Subcutaneous abdominal adipose tissue (tissue), 5 donors: ENCODE measurements at regions not wholly inside any gene's neighbourhood (a gene's known extent, or its start where the extent isn't known, plus 50 kb on each side); places are given as distances from the start of the nearest gene placed in this dataset.

Experiments used
- H3K27ac ChIP-seq: one replicate; pipeline ENCODE4 v1.7.0; 2013; ENCODE audit warnings: low read depth, mild to moderate bottlenecking, inconsistent platforms, low read length, moderate library complexity
- H3K27me3 ChIP-seq, 5 donors: one replicate each; pipeline ENCODE4 v1.7.0; 2013; ENCODE audit warnings: low read length in 5 of 5, inconsistent platforms in 1 of 5; ENCODE audit not compliant: control insufficient read depth in 5 of 5, insufficient read depth in 4 of 5
- H3K36me3 ChIP-seq, 5 donors: one replicate each; pipeline ENCODE4 v1.7.0; 2013; ENCODE audit warnings: low read length in 5 of 5; ENCODE audit not compliant: control insufficient read depth in 5 of 5, insufficient read depth in 5 of 5
- H3K4me1 ChIP-seq, 5 donors: one replicate each; pipeline ENCODE4 v1.7.0; 2013; ENCODE audit warnings: low read length in 5 of 5, mild to moderate bottlenecking in 3 of 5, moderate library complexity in 1 of 5; ENCODE audit not compliant: control insufficient read depth in 5 of 5, insufficient read depth in 5 of 5
- H3K4me3 ChIP-seq, 5 donors: one replicate each; pipeline ENCODE4 v1.7.0; 2013; ENCODE audit warnings: low read length in 5 of 5, low read depth in 1 of 5
- H3K9ac ChIP-seq, 5 donors: one replicate each; pipeline ENCODE4 v1.7.0; 2013; ENCODE audit warnings: low read length in 5 of 5, mild to moderate bottlenecking in 4 of 5, moderate library complexity in 3 of 5
- H3K9me3 ChIP-seq, 5 donors: one replicate each; pipeline ENCODE4 v1.7.0; 2013; ENCODE audit warnings: low read length in 5 of 5; ENCODE audit not compliant: control insufficient read depth in 5 of 5
- donor health status: healthy.
- donor health status: healthy.
- donor health status: healthy.
- donor health status: healthy.
- donor health status: healthy.

GRCh38 chr13:34428911-34429310 is 513.2 kb upstream of the NBEA start:
- no peak overlapping the region for H3K9ac ChIP-seq
- no peak overlapping the region for H3K27ac ChIP-seq
- no peaks in the 10 kb centered on the region for H3K27me3 ChIP-seq
- H3K4me3 ChIP-seq = no peak overlapping the region
- no peaks in the 10 kb centered on the region for H3K4me1 ChIP-seq
- no peaks in the 10 kb centered on the region for H3K36me3 ChIP-seq
- H3K9me3 ChIP-seq = no peaks in the 10 kb centered on the region

DNA sequence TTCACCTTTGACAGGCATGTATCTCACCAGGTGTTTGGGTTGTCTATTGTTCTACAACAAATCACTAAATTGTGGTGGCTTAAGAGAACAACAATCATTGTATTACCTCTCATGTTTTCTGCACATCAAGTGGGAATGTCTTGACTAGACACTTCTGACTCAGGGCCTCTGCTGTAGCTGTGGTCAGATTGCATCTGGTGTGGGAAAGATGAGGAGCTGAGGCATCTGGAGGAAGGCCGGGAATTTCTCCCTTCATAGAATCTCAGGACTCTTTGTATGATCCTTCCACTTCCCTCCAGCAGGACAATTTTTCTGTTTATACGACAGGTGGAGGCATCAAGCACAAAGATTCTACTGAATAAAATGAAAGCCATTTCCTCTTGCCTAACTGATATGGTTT is 511.8 kb upstream of the NBEA start:
- Histone ChIP-seq H3K27me3 (no peaks in the 10 kb centered on the region), H3K9me3 (no peaks in the 10 kb centered on the region), H3K4me1 (no peaks in the 10 kb centered on the region), H3K36me3 (no peaks in the 10 kb centered on the region), H3K27ac (no peak overlapping the region), H3K9ac (no peak overlapping the region), H3K4me3 (no peak overlapping the region)

GRCh38 chr13:34431827-34432581 is 510.1 kb upstream of the NBEA start:
- Histone ChIP-seq H3K27ac (no peak overlapping the region), H3K9me3 (no peaks in the 10 kb centered on the region), H3K4me1 (no peaks in the 10 kb centered on the region), H3K36me3 (no peaks in the 10 kb centered on the region), H3K27me3 (no peaks in the 10 kb centered on the region), H3K9ac (no peak overlapping the region), H3K4me3 (no peak overlapping the region)

GRCh38 chr13:34435338-34435737 is 506.7 kb upstream of the NBEA start:
- H3K27ac ChIP-seq = no peak overlapping the region
- no peak overlapping the region for H3K4me3 ChIP-seq
- no peaks in the 10 kb centered on the region for H3K4me1 ChIP-seq
- H3K36me3 ChIP-seq = no peaks in the 10 kb centered on the region
- no peaks in the 10 kb centered on the region for H3K27me3 ChIP-seq
- H3K9me3 ChIP-seq = no peaks in the 10 kb centered on the region
- H3K9ac ChIP-seq = no peak overlapping the region

GRCh38 chr13:34437873-34438272 is 504.2 kb upstream of the NBEA start:
- H3K4me1 ChIP-seq = no peaks in the 10 kb centered on the region
- H3K9ac ChIP-seq = no peak overlapping the region
- no peaks in the 10 kb centered on the region for H3K9me3 ChIP-seq
- no peak overlapping the region for H3K27ac ChIP-seq
- H3K4me3 ChIP-seq = no peak overlapping the region
- H3K36me3 ChIP-seq = no peaks in the 10 kb centered on the region
- H3K27me3 ChIP-seq = no peaks in the 10 kb centered on the region

GRCh38 chr13:34452831-34453230 is 489.2 kb upstream of the NBEA start:
- Histone ChIP-seq H3K27me3 (no peaks in the 10 kb centered on the region), H3K9ac (no peak overlapping the region), H3K27ac (no peak overlapping the region), H3K4me1 (no peaks in the 10 kb centered on the region), H3K9me3 (no peaks in the 10 kb centered on the region), H3K4me3 (no peak overlapping the region), H3K36me3 (no peaks in the 10 kb centered on the region)

GRCh38 chr13:34458756-34459715 is 483.0 kb upstream of the NBEA start:
- Histone ChIP-seq H3K27ac (no peak overlapping the region), H3K4me3 (no peak overlapping the region)

GRCh38 chr13:34459856-34460255 is 482.2 kb upstream of the NBEA start:
- Histone ChIP-seq H3K9ac (no peak overlapping the region), H3K27ac (no peak overlapping the region), H3K27me3 (no peaks in the 10 kb centered on the region), H3K36me3 (no peaks in the 10 kb centered on the region), H3K4me3 (no peak overlapping the region), H3K9me3 (peaks cover 0 to 3% (median 0%) of the 10 kb centered on the region in 5 donors), H3K4me1 (no peaks in the 10 kb centered on the region)

More at GRCh38 chr13:34458756-34459715, 483.0 kb upstream of the NBEA start:
- Histone ChIP-seq H3K27me3 (no peaks in the 10 kb centered on the region), H3K9me3 (peaks cover 0 to 3% (median 0%) of the 10 kb centered on the region in 5 donors), H3K9ac (no peak overlapping the region), H3K36me3 (no peaks in the 10 kb centered on the region), H3K4me1 (no peaks in the 10 kb centered on the region)

GRCh38 chr13:34462843-34463242 is 479.2 kb upstream of the NBEA start:
- H3K27ac ChIP-seq = no peak overlapping the region
- no peak overlapping the region for H3K9ac ChIP-seq
- H3K4me1 ChIP-seq = no peaks in the 10 kb centered on the region

DNA sequence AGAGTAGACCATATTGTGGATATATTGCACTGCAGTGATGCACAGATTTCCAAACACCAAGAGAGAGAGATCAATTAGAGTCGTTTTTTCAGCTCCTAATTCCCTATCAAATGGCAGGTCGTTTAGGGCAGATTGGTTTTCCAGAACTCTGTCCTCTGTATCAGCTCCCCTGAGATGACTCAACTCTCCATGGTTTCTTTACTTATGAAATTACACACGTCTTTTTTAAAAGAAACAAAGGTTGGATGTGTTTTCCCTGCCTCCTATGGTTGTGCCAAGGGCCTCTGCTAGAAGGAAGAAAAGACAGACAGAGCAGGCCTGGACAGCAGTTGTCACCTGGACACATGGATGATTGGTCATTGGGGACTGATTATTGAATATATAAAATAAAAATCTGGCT is 478.1 kb upstream of the NBEA start:
- Histone ChIP-seq H3K4me3 (no peak overlapping the region), H3K4me1 (no peaks in the 10 kb centered on the region), H3K9ac (no peak overlapping the region), H3K27ac (no peak overlapping the region), H3K27me3 (no peaks in the 10 kb centered on the region), H3K36me3 (no peaks in the 10 kb centered on the region), H3K9me3 (peaks cover 0 to 2% (median 0%) of the 10 kb centered on the region in 5 donors)

More at GRCh38 chr13:34462843-34463242, 479.2 kb upstream of the NBEA start:
- Histone ChIP-seq H3K4me3 (no peak overlapping the region), H3K9me3 (peaks cover 0 to 3% (median 0%) of the 10 kb centered on the region in 5 donors), H3K27me3 (no peaks in the 10 kb centered on the region), H3K36me3 (no peaks in the 10 kb centered on the region)
